ENCODE measurements at regions not wholly inside any gene's neighbourhood (a gene's known extent, or its start where the extent isn't known, plus 50 kb on each side); places are given as distances from the start of the nearest gene placed in this dataset.

DNA sequence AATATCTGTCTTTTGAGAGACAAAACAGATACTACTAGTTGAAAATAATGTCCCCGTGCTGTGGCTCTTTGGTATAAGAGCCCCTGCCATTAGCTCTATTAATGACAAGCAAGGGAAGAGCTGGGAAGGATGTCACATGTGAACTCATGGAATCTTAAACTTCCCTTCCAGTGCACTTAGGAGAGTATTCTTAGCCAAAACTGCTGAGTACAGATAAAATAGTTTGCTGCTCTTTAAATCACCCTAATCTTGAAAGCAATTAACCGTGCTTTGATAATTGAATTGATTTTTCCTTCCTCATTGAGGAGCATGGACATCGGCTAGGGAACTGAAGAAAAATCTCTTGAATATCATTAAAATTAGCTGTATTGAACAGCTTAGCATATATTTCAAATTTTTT, 91.7 kb downstream of the SLC35B3 start:
- Histone ChIP-seq H3K79me2 (ENCODE audit: low read length) (no peaks in the 10 kb centered on the region), H4K20me1 (ENCODE audit: insufficient read depth, low read length) (no peaks in the 10 kb centered on the region), H3K4me2 (ENCODE audit: low read depth, low read length) (peak overlapping the region; percentile 19; the same call in 1 of the 2 replicates), H3K36me3 (replicated peaks; ENCODE audit: insufficient read depth, low read length) (no peaks in the 10 kb centered on the region), H3K27me3 (replicated peaks; ENCODE audit: insufficient read depth, low read length) (no peaks in the 10 kb centered on the region), H3K4me1 (ENCODE audit: low read length) (peaks cover 20% of the 10 kb centered on the region), H2AFZ (ENCODE audit: low read length) (no peak overlapping the region), H3F3A (ENCODE audit: insufficient read depth, low read length) (no peaks in the 10 kb centered on the region; the same call in 1 of the 2 replicates), H3K9me2 (replicated peaks; ENCODE audit: insufficient read depth, low read length) (no peaks in the 10 kb centered on the region), H3K4me3 (ENCODE audit: low read length) (no peak overlapping the region), H3K9me3 (replicated peaks; ENCODE audit: insufficient read depth, low read length) (no peaks in the 10 kb centered on the region), H3K27ac (ENCODE audit: low read length) (peak overlapping the region; percentile 47; the same call in 1 of the 2 replicates), H3K9ac (ENCODE audit: low read length) (no peak overlapping the region)
- TF ChIP-seq, protein P1, sequence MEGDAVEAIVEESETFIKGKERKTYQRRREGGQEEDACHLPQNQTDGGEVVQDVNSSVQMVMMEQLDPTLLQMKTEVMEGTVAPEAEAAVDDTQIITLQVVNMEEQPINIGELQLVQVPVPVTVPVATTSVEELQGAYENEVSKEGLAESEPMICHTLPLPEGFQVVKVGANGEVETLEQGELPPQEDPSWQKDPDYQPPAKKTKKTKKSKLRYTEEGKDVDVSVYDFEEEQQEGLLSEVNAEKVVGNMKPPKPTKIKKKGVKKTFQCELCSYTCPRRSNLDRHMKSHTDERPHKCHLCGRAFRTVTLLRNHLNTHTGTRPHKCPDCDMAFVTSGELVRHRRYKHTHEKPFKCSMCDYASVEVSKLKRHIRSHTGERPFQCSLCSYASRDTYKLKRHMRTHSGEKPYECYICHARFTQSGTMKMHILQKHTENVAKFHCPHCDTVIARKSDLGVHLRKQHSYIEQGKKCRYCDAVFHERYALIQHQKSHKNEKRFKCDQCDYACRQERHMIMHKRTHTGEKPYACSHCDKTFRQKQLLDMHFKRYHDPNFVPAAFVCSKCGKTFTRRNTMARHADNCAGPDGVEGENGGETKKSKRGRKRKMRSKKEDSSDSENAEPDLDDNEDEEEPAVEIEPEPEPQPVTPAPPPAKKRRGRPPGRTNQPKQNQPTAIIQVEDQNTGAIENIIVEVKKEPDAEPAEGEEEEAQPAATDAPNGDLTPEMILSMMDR (IDR thresholded peaks at IDR 0.05; ENCODE audit: low read length) = no peak
- TF ChIP-seq EZH2phosphoT487 (IDR thresholded peaks at IDR 0.05; ENCODE audit: low read length) = no peak
- no peak for TF ChIP-seq EZH2 (optimal IDR thresholded peaks at IDR 0.05; ENCODE audit: low read depth, low read length)
- DNase-seq = no peak

DNA sequence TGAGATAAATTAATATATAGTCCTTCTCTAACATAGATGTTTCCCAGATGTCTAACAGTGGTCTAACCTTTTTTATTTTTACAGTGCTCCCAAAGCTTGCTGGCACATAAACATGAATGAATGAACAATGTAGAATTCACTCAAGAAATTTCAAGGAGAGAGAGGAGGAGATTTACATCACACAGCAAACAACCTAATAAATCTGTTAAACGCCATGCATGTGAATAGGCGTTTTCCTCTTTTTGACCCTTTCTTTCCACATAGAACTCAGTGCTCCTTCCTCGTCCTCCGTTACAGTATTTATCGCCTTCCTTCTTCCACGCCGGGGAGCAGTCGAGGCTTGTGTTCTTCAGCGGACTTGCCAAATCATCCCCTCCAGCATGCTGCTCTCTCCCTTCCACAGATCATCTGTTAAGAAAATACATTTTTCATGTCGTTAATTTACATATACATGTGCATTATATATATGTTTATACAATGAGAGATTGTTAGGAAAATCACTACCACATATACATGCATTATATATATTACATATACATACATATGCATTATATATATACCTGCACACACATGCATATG, 93.0 kb downstream of the SLC35B3 start:
- H3F3A ChIP-seq (ENCODE audit: insufficient read depth, low read length) = no peaks in the 10 kb centered on the region; the same call in 1 of the 2 replicates
- H3K27me3 ChIP-seq (replicated peaks; ENCODE audit: insufficient read depth, low read length) = no peaks in the 10 kb centered on the region
- TF ChIP-seq EZH2phosphoT487 (IDR thresholded peaks at IDR 0.05; ENCODE audit: low read length) (no peak), EZH2 (optimal IDR thresholded peaks at IDR 0.05; ENCODE audit: low read depth, low read length) (no peak)
- TF ChIP-seq, protein P1 (IDR thresholded peaks at IDR 0.05; ENCODE audit: low read length) = no peak
- no peak overlapping the region for H2AFZ ChIP-seq (ENCODE audit: low read length)
- no peaks in the 10 kb centered on the region for H3K36me3 ChIP-seq (replicated peaks; ENCODE audit: insufficient read depth, low read length)
- H3K79me2 ChIP-seq (ENCODE audit: low read length) = no peaks in the 10 kb centered on the region
- H3K4me3 ChIP-seq (ENCODE audit: low read length) = no peak overlapping the region
- DNase-seq = no peak
- peaks cover 21% of the 10 kb centered on the region for H3K4me1 ChIP-seq (ENCODE audit: low read length)
- H3K9me2 ChIP-seq (replicated peaks; ENCODE audit: insufficient read depth, low read length) = no peaks in the 10 kb centered on the region
- no peaks in the 10 kb centered on the region for H4K20me1 ChIP-seq (ENCODE audit: insufficient read depth, low read length)
- no peak overlapping the region for H3K4me2 ChIP-seq (ENCODE audit: low read depth, low read length)
- H3K9ac ChIP-seq (ENCODE audit: low read length) = no peak overlapping the region
- no peaks in the 10 kb centered on the region for H3K9me3 ChIP-seq (replicated peaks; ENCODE audit: insufficient read depth, low read length)
- H3K27ac ChIP-seq (ENCODE audit: low read length) = no peak overlapping the region

DNA sequence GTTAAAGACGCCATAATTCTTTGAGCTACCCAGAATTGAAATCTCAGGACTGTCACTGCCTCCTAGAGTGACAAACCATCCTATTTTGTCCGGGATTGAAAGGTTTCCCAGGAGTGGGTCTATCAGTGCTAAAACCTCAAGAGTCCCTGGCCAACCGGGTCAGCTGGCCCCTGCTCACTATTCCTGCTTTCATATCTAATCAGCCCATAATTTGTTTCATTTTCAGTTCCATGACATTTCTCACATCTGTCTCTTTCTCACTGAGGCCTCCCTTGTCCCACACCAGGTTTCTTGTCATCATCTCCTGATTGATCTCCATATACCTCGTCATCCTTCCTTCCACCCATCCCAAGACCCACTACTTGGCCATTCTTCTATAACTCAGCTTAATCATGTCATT, 98.2 kb downstream of the SLC35B3 start:
- H3K4me2 ChIP-seq (ENCODE audit: low read depth, low read length) = peak overlapping the region; percentile 52; the same call in 1 of the 2 replicates
- DNase-seq = peak; percentile 49
- H3K4me1 ChIP-seq (ENCODE audit: low read length) = peaks cover 16% of the 10 kb centered on the region
- H3K79me2 ChIP-seq (ENCODE audit: low read length) = no peaks in the 10 kb centered on the region
- H3K9ac ChIP-seq (ENCODE audit: low read length) = peak overlapping the region; percentile 23; the same call in 1 of the 2 replicates
- no peaks in the 10 kb centered on the region for H3K9me2 ChIP-seq (replicated peaks; ENCODE audit: insufficient read depth, low read length)
- H3K27ac ChIP-seq (ENCODE audit: low read length) = peak overlapping the region; percentile 56
- no peaks in the 10 kb centered on the region for H3K9me3 ChIP-seq (replicated peaks; ENCODE audit: insufficient read depth, low read length)
- peak overlapping the region; percentile 89 for H2AFZ ChIP-seq (ENCODE audit: low read length)
- H3K4me3 ChIP-seq (ENCODE audit: low read length) = 0 out of 2 replicates have a peak overlapping the region, but pooled peaks have one; percentile 21
- no peaks in the 10 kb centered on the region for H3K36me3 ChIP-seq (replicated peaks; ENCODE audit: insufficient read depth, low read length)
- H3F3A ChIP-seq (ENCODE audit: insufficient read depth, low read length) = peaks cover 7% of the 10 kb centered on the region; the same call in 1 of the 2 replicates
- TF ChIP-seq EZH2 (optimal IDR thresholded peaks at IDR 0.05; ENCODE audit: low read depth, low read length) (no peak), EZH2phosphoT487 (IDR thresholded peaks at IDR 0.05; ENCODE audit: low read length) (no peak)
- TF ChIP-seq, protein P1 (IDR thresholded peaks at IDR 0.05; ENCODE audit: low read length) = no peak
- H4K20me1 ChIP-seq (ENCODE audit: insufficient read depth, low read length) = no peaks in the 10 kb centered on the region
- H3K27me3 ChIP-seq (replicated peaks; ENCODE audit: insufficient read depth, low read length) = no peaks in the 10 kb centered on the region
